ENCODE measurements at regions not wholly inside any gene's neighbourhood (a gene's known extent, or its start where the extent isn't known, plus 50 kb on each side); places are given as distances from the start of the nearest gene placed in this dataset.

GRCh38 chr19:46920362-46920761, 59.6 kb downstream of the ARHGAP35 start:
- no peak overlapping the region for H3K4me3 ChIP-seq (replicated peaks; ENCODE audit: low read depth, low read length)
- no peak for TF ChIP-seq CTCF (IDR thresholded peaks at IDR 0.05; ENCODE audit: low read depth, low read length, missing control alignments)
- no peak for DNase-seq (ENCODE audit: extremely low read depth, low read depth)

- no peak for DNase-seq (ENCODE audit: extremely low read depth, low read depth)
- no peak for TF ChIP-seq CTCF (IDR thresholded peaks at IDR 0.05; ENCODE audit: low read depth, low read length, missing control alignments)
- no peak overlapping the region for H3K4me3 ChIP-seq (replicated peaks; ENCODE audit: low read depth, low read length)
Observed at GRCh38 chr19:46921071-46921470, 60.3 kb downstream of the ARHGAP35 start.

- TF ChIP-seq CTCF (IDR thresholded peaks at IDR 0.05; ENCODE audit: low read depth, low read length, missing control alignments): no peak
- no peak for DNase-seq (ENCODE audit: extremely low read depth, low read depth)
- H3K4me3 ChIP-seq (replicated peaks; ENCODE audit: low read depth, low read length): no peak overlapping the region
Observed at GRCh38 chr19:46922465-46922864, 61.7 kb downstream of the ARHGAP35 start.

GRCh38 chr19:46924874-46925547, 64.2 kb downstream of the ARHGAP35 start:
- no peak for TF ChIP-seq CTCF (IDR thresholded peaks at IDR 0.05; ENCODE audit: low read depth, low read length, missing control alignments)
- H3K4me3 ChIP-seq (replicated peaks; ENCODE audit: low read depth, low read length): no peak overlapping the region
- no peak for DNase-seq (ENCODE audit: extremely low read depth, low read depth)

GRCh38 chr19:46925548-46925950, 64.8 kb downstream of the ARHGAP35 start:
- H3K4me3 ChIP-seq (replicated peaks; ENCODE audit: low read depth, low read length): no peak overlapping the region
- no peak for DNase-seq (ENCODE audit: extremely low read depth, low read depth)
- no peak for TF ChIP-seq CTCF (IDR thresholded peaks at IDR 0.05; ENCODE audit: low read depth, low read length, missing control alignments)

GRCh38 chr19:46926170-46927071, 65.6 kb downstream of the ARHGAP35 start:
- no peak for DNase-seq (ENCODE audit: extremely low read depth, low read depth)
- TF ChIP-seq CTCF (IDR thresholded peaks at IDR 0.05; ENCODE audit: low read depth, low read length, missing control alignments): no peak

More at GRCh38 chr19:46926170-46927071, 65.6 kb downstream of the ARHGAP35 start:
- H3K4me3 ChIP-seq (replicated peaks; ENCODE audit: low read depth, low read length): no peak overlapping the region
